ENCODE measurements at regions not wholly inside any gene's neighbourhood (a gene's known extent, or its start where the extent isn't known, plus 50 kb on each side); places are given as distances from the start of the nearest gene placed in this dataset.

- CTCF ChIA-PET: no interaction called here
- no peaks in the 10 kb centered on the region for H4K20me1 ChIP-seq (ENCODE audit: insufficient read depth, low read length)
- H2AK9ac ChIP-seq (replicated peaks; ENCODE audit: low read depth, low read length, poor library complexity): no peak overlapping the region
- no peak for ATAC-seq (ENCODE audit: low read depth)
- H2AK5ac ChIP-seq (ENCODE audit: low read depth, low read length): no peak overlapping the region
- intact Hi-C loops (cut with micrococcal nuclease): no loop called here
- no peaks in the 10 kb centered on the region for H3K9me3 ChIP-seq (ENCODE audit: control insufficient read depth, insufficient read depth, low read length)
- no peak overlapping the region for H3K4ac ChIP-seq (ENCODE audit: low read depth, low read length)
- BruUV-seq (replicated peaks): no TSS peak
- H3K56ac ChIP-seq (ENCODE audit: extremely low read depth, insufficient read depth, low read length): no peak overlapping the region
- no peak overlapping the region for H2BK15ac ChIP-seq (ENCODE audit: low read depth, low read length)
- TF ChIP-seq CHD1 (IDR thresholded peaks at IDR 0.05; ENCODE audit: low read depth, low read length) (no peak), RCOR1 (IDR thresholded peaks at IDR 0.05; ENCODE audit: insufficient replicate concordance, low read length) (no peak), MAFK (IDR thresholded peaks at IDR 0.05; ENCODE audit: low read depth, low read length) (no peak), RFX5 (IDR thresholded peaks at IDR 0.05; ENCODE audit: low read depth, low read length) (no peak), NFE2L2 (IDR thresholded peaks at IDR 0.05; ENCODE audit: low read depth, low read length) (no peak), SMC3 (IDR thresholded peaks at IDR 0.05; ENCODE audit: low read depth, low read length) (no peak), POLR2A (IDR thresholded peaks at IDR 0.05; ENCODE audit: low read depth, low read length) (no peak), CEBPB (IDR thresholded peaks at IDR 0.05; ENCODE audit: low read depth, low read length) (no peak), MXI1 (IDR thresholded peaks at IDR 0.05; ENCODE audit: borderline replicate concordance, low read depth, low read length) (no peak), RAD21 (IDR thresholded peaks at IDR 0.05; ENCODE audit: low read length) (no peak), ELK1 (IDR thresholded peaks at IDR 0.05; ENCODE audit: borderline replicate concordance, low read depth, low read length) (no peak), BHLHE40 (IDR thresholded peaks at IDR 0.05; ENCODE audit: low read depth, low read length) (no peak), MAZ (IDR thresholded peaks at IDR 0.05; ENCODE audit: borderline replicate concordance, low read depth, low read length) (no peak), FOS (IDR thresholded peaks at IDR 0.05; ENCODE audit: low read depth, low read length) (no peak), CTCF (conservative IDR thresholded peaks at IDR 0.05; ENCODE audit: low read depth, low read length) (no peak), USF2 (IDR thresholded peaks at IDR 0.05; ENCODE audit: low read depth, low read length) (no peak)
- H3K4me1 ChIP-seq (ENCODE audit: control insufficient read depth, insufficient read depth, low read length): no peaks in the 10 kb centered on the region
- H4K5ac ChIP-seq (ENCODE audit: low read depth, low read length): no peak overlapping the region
- H2BK120ac ChIP-seq (ENCODE audit: low read depth, low read length): no peak overlapping the region
- no peak overlapping the region for H2BK20ac ChIP-seq (ENCODE audit: low read depth, low read length)
- no peaks in the 10 kb centered on the region for H3K36me3 ChIP-seq (ENCODE audit: control insufficient read depth, insufficient read depth, low read length)
- H3K9me1 ChIP-seq (ENCODE audit: insufficient read depth, low read length): no peaks in the 10 kb centered on the region
- dilution Hi-C loops (cut with HindIII; ENCODE audit: low sequenced_read_pairs, unreplicated experiment): no loop called here
- H4K91ac ChIP-seq (ENCODE audit: insufficient read depth, low read depth, low read length): no peak overlapping the region
- no peak overlapping the region for H3K9ac ChIP-seq (ENCODE audit: low read depth, low read length)
- no peak overlapping the region for H3K23ac ChIP-seq (ENCODE audit: low read depth, low read length)
- no peak overlapping the region for H3K4me2 ChIP-seq (ENCODE audit: low read depth, low read length)
- H3K27ac ChIP-seq (ENCODE audit: insufficient read depth, low read length): no peak overlapping the region
- H3K18ac ChIP-seq (ENCODE audit: low read depth, low read length): no peak overlapping the region
- no CpG with 5 or more reads among the region's 2 CpGs for WGBS, 2 experiments (ENCODE audit: extremely low coverage in 2 of 2, insufficient read length in 1 of 2)
- no peak overlapping the region for H2BK5ac ChIP-seq (ENCODE audit: low read depth, low read length, poor library complexity, severe bottlenecking)
- H2AFZ ChIP-seq (replicated peaks; ENCODE audit: low read length, poor library complexity): no peak overlapping the region
- DNase-seq: no peak
- in situ Hi-C loops (cut with MboI; ENCODE audit: low sequenced_read_pairs): no loop called here
- POLR2A ChIA-PET (ENCODE audit: unreplicated experiment): no interaction called here
- no peaks in the 10 kb centered on the region for H3K27me3 ChIP-seq (ENCODE audit: control insufficient read depth, insufficient read depth, low read length)
- H3K14ac ChIP-seq (replicated peaks; ENCODE audit: low read depth, low read length): no peak overlapping the region
- no peaks in the 10 kb centered on the region for H3K79me1 ChIP-seq (ENCODE audit: low read depth in 1 of 2, low read length in 2 of 2)
- H4K8ac ChIP-seq (ENCODE audit: low read depth in 2 of 2, low read length in 2 of 2): no peak overlapping the region
- H3K4me3 ChIP-seq (ENCODE audit: insufficient read depth, low read depth, low read length): no peak overlapping the region
Observed at GRCh38 chr9:28678097-28678496, 1104.8 kb upstream of the C9orf72 start.
